MCF 10A (cell line): ENCODE measurements at regions not wholly inside any gene's neighbourhood (a gene's known extent, or its start where the extent isn't known, plus 50 kb on each side); places are given as distances from the start of the nearest gene placed in this dataset.

Experiments
- BruUV-seq: library from RNA; stranded (reverse); fragments of 400-500 nt; replicated peaks from 2 replicates; lab custom pipeline; 2021; lab: Mats Ljungman, UMichigan
- CTCF ChIA-PET: fragments of 300-600 bp; sonication (Branson Sonifier 250); formaldehyde crosslinking; extraction: SDS; loops from one replicate; lab custom pipeline; 2021; ENCODE audit warnings: antibody characterized with exemption, inconsistent platforms; lab: Yijun Ruan, JAX
- POLR2A ChIA-PET: fragments of 300-600, 350-650 bp; sonication (Branson Sonifier 250); formaldehyde crosslinking; extraction: SDS; loops from one replicate; lab custom pipeline; 2020; ENCODE audit warnings: antibody characterized with exemption, inconsistent platforms; lab: Yijun Ruan, JAX
- DNase-seq: peaks from one replicate; pipeline ENCODE4 v3.0.0-alpha.2; 2018; ENCODE audit not compliant: unreplicated experiment
- H3K27ac Mint-ChIP-seq: one replicate; pipeline ENCODE4 v1.8.0; 2022; ENCODE audit warnings: mild to moderate bottlenecking, low read depth, mixed read lengths; ENCODE audit not compliant: unreplicated experiment
- H3K27me3 Mint-ChIP-seq: one replicate; pipeline ENCODE4 v1.8.0; 2022; ENCODE audit warnings: mixed read lengths; ENCODE audit not compliant: insufficient read depth, unreplicated experiment
- H3K36me3 Mint-ChIP-seq: one replicate; pipeline ENCODE4 v1.8.0; 2022; ENCODE audit warnings: mild to moderate bottlenecking, moderate library complexity, mixed read lengths; ENCODE audit not compliant: insufficient read depth, unreplicated experiment
- H3K4me1 Mint-ChIP-seq: one replicate; pipeline ENCODE4 v1.8.0; 2022; ENCODE audit warnings: mixed read lengths; ENCODE audit not compliant: insufficient read depth, unreplicated experiment
- H3K4me3 Mint-ChIP-seq: one replicate; pipeline ENCODE4 v1.8.0; 2022; ENCODE audit warnings: mild to moderate bottlenecking, moderate library complexity, mixed read lengths; ENCODE audit not compliant: unreplicated experiment
- H3K9me3 Mint-ChIP-seq: one replicate; pipeline ENCODE4 v1.8.0; 2022; ENCODE audit warnings: mixed read lengths; ENCODE audit not compliant: unreplicated experiment
- CTCF ChIP-seq: fragments of 200-600 bp; IDR thresholded peaks from one replicate; pipeline ENCODE4 v1.8.0; 2022; ENCODE audit warnings: antibody characterized with exemption, mild to moderate bottlenecking; ENCODE audit not compliant: unreplicated experiment
- intact Hi-C: fragments of 100-400 bp; cut with micrococcal nuclease; formaldehyde crosslinking; loops from 2 replicates; pipeline ENCODE4 v1.14.1; 2022

DNA sequence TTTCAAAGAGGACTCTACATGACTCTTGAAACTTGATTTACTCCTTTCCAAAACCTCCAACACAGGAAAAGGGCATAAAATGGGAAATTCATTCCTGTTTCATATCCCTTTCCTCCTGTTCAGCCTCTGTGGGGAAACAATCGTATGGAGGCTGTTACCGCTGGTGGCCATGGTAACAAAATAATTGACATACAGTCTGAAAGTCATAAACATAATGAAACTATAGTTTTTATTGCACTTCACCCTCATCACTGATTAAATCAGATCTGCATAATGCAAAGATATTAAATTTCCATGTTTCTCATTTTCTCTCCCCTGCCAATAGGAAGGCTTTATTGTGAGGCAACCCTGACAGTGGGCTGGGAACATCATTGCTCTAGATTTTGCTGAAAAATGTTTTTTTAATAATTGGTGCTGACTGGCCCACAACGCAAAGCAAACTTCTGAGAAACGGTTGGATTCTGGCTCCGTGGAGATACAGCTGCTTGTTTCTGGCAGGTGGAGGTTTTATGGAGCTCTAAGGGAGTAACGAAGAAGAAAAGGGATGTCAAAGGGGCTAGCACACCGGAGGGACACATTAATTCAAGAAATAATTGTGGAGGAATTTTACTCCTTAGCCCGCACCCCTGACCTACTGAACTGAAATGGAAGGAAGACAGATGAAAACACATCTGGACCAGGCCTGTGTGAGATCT lies 154.2 kb upstream of the SHISA6 start:
- ChIA-PET POLR2A (no interaction called here), CTCF (interaction anchor here (0.6 to 0.8 kb wide), 2 partner anchors 17 to 212 kb away, joined by 3 to 4 read pairs; no protein-coding TSS in a partner anchor)
- peaks cover 7% of the 10 kb centered on the region for H3K9me3 Mint-ChIP-seq
- no peak for DNase-seq
- no peak for TF ChIP-seq CTCF
- no TSS peak for BruUV-seq
- H3K36me3 Mint-ChIP-seq: no peaks in the 10 kb centered on the region
- no peak overlapping the region for H3K27ac Mint-ChIP-seq
- no peaks in the 10 kb centered on the region for H3K27me3 Mint-ChIP-seq
- no peaks in the 10 kb centered on the region for H3K4me1 Mint-ChIP-seq
- intact Hi-C loops: no loop called here
- H3K4me3 Mint-ChIP-seq: no peak overlapping the region

GRCh38 chr17:11082559-11082958 lies 158.5 kb upstream of the SHISA6 start:
- BruUV-seq: no TSS peak
- CTCF ChIA-PET: interaction anchor here (0.6 to 1.4 kb wide), 2 partner anchors 62 to 853 kb away, joined by 4 to 6 read pairs; no protein-coding TSS in a partner anchor

DNA sequence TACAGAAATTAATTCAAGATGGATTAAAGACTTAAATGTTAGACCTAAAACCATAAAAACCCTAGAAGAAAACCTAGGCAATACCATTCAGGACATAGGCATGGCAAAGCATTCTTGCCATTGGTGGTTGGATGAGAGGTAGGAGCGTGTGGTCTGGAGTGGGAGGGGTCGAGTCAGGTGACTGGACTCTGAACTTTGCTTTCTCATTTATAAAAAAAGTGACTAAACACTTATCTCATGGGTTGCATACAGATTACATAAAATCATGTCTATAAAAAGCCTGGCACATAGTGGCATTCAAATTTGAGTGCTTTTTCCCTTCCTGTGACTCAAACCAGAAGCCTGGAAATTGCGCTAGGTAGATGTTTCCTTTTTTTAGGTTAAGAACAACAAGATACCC lies 159.7 kb upstream of the SHISA6 start:
- CTCF ChIA-PET: no interaction called here
- H3K27ac Mint-ChIP-seq: no peak overlapping the region
- H3K4me1 Mint-ChIP-seq: no peaks in the 10 kb centered on the region
- no TSS peak for BruUV-seq
- DNase-seq: no peak
- no peaks in the 10 kb centered on the region for H3K27me3 Mint-ChIP-seq
- TF ChIP-seq CTCF: no peak
- H3K9me3 Mint-ChIP-seq: no peaks in the 10 kb centered on the region
- H3K36me3 Mint-ChIP-seq: no peaks in the 10 kb centered on the region
- intact Hi-C loops: no loop called here
- POLR2A ChIA-PET: no interaction called here
- no peak overlapping the region for H3K4me3 Mint-ChIP-seq

More at GRCh38 chr17:11082559-11082958, 158.5 kb upstream of the SHISA6 start:
- no peaks in the 10 kb centered on the region for H3K27me3 Mint-ChIP-seq
- no peak overlapping the region for H3K27ac Mint-ChIP-seq
- no peaks in the 10 kb centered on the region for H3K4me1 Mint-ChIP-seq
- no peak for TF ChIP-seq CTCF
- POLR2A ChIA-PET: no interaction called here
- H3K9me3 Mint-ChIP-seq: peaks cover 2% of the 10 kb centered on the region
- intact Hi-C loops: no loop called here
- no peak for DNase-seq
- no peaks in the 10 kb centered on the region for H3K36me3 Mint-ChIP-seq
- H3K4me3 Mint-ChIP-seq: no peak overlapping the region

GRCh38 chr17:11077673-11078072 lies 163.3 kb upstream of the SHISA6 start:
- POLR2A ChIA-PET: no interaction called here
- Mint-ChIP-seq H3K4me3 (no peak overlapping the region), H3K27ac (no peak overlapping the region), H3K27me3 (no peaks in the 10 kb centered on the region), H3K9me3 (no peaks in the 10 kb centered on the region), H3K4me1 (no peaks in the 10 kb centered on the region), H3K36me3 (no peaks in the 10 kb centered on the region)
- BruUV-seq: no TSS peak
- CTCF ChIA-PET: no interaction called here
- intact Hi-C loops: no loop called here
- no peak for TF ChIP-seq CTCF
- no peak for DNase-seq
